M059J (cell line): ENCODE measurements at regions not wholly inside any gene's neighbourhood (a gene's known extent, or its start where the extent isn't known, plus 50 kb on each side); places are given as distances from the start of the nearest gene placed in this dataset.
"Not testable (repeated sequence)": the region's sequence is repeated elsewhere in the genome, so short reads cannot be mapped to it uniquely, and the experiment has no call there.

Source experiments
- DNase-seq: peaks from one replicate; pipeline ENCODE4 v3.0.0-alpha.2; 2012; ENCODE audit warnings: low read depth

DNA sequence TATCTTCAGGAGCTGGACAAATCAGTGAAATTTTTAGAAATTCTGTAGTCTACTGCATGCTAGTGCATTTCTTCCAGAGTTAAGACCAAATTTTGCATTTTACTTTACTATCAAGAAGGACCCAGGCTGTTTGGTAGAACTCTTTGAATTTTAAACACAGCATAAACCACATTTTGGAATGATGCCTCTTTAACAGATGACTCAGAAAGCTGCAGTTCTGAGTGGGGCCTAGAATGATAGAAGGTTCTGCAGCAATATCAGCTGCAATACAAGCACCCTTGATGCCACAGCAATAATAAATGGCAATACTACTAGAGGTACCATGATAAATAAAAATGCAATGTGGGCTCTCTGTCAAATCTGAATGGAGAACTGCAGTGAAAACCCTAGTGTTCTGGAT lies 198.7 kb downstream of the TMA16 start:
- DNase-seq: peak; percentile 74

DNA sequence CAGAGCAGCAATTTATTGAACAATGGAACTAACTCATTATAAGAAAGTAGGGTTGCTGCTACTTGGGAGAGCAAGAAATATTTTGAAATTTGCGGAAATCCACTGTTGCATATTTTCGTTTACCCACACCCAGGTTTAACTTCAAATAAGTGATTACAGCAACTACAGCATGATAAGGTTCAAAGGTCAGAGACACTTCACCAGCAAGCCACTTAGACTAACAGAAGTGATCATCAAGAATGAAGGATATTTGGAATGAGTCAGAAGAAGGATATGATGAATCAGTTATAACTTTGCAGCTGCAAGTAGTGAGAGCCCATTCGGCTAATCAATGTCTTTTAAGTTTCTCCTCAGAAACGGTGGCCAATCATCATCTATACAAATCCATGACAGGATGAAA lies 199.3 kb downstream of the TMA16 start:
- DNase-seq: peak; percentile 71

GRCh38 chr4:163694385-163694784 lies 199.9 kb downstream of the TMA16 start:
- peak; percentile 84 for DNase-seq

DNA sequence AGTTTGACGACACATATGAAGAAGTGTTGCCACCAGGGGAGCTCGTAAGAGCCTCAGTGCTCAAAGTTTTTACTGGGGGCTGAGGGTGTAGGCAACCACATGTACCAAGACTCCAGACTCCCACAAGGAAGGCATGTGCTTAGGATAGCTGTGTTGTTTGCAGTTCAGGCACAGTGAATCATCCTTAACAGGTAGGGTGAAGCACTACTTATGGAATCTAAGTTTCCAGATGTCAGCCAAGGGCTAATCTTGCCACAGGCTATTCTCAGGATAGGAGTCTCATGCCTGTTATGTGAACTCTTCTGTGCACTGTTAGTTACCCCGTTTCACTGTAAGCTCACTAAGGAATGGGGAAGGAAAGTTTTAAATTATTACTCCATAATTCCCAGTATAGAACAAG lies 202.6 kb downstream of the TMA16 start:
- peak; percentile 84 for DNase-seq

- not testable (repeated sequence) for DNase-seq
Measured at GRCh38 chr4:163700383-163700782, 205.9 kb downstream of the TMA16 start.

- no peak for DNase-seq
Measured at GRCh38 chr4:163701916-163702315, 207.4 kb downstream of the TMA16 start.

DNA sequence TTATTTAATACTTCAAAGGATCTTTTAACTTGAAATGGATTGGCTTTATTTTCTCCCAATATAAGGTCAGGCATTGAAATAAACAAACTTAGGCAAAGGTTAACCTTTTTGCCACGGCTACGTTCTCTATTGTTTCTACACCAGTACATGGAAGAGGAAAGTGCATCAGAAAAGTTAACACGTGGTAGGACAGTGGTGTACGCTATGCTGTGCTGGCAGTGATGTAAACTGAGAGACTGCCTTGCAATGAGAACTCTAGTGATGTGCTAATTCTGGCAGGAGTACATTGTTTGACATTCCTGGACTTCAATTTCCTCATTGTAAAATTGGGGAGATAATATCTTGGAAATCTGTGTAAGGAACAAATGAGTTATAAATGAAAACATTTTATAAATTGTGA lies 208.2 kb downstream of the TMA16 start:
- DNase-seq: no peak

GRCh38 chr4:163703251-163703650 lies 208.8 kb downstream of the TMA16 start:
- no peak for DNase-seq

DNA sequence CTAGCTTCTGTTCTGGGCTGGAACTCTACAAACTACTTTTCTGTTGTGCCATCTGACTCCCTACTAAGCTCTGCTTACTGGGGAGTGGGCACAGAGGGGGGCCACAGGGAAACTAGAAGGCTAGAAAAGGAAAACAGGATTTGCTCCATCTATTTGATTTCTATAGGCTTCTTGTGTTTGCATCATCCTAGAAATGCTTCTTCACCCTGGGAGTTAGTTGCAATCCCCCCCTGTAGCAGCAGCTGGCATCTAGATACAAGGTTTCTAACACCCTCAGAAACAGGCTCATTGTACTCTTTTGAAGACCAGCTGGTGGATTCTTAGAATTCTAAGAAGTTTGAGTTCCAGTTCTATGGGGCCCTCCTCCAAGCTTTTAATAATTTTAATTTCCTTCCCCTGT lies 213.4 kb downstream of the TMA16 start:
- DNase-seq: no peak

DNA sequence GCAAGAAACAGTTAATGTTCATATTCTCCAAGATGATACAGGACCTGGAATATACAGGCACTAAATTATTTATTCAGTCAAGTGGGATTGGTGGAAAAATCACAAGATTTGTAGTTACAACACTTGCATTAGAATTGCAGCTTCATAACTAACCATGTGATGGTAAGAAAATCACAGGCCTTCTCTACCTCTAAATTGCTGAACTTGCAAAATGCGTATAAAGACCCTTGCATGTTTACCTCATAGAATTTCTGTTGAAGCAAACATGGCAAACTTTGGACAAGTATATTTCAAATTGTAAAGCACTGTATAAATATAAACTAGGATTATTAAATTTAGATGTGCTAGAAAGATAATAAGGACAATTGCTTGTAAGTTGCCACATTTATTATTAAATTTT lies 215.1 kb downstream of the TMA16 start:
- DNase-seq: no peak

DNA sequence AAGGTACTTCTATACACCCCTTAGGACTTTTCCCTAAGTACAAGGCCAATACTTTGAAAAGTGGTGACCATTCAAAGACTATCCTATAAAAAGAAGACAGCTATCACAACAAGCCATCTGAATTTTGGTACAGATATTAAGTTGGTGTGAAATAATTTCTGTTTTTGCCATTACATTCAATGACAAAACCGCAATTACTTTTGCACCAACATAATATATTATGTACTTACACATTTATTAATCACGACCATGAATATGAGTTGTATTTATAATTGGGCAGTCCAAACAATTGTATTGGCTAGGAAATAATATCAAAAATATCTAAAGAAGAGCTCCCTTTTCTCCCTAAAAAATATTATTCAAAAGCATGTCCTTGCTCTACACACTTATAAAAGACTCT lies 215.7 kb downstream of the TMA16 start:
- DNase-seq: no peak

DNA sequence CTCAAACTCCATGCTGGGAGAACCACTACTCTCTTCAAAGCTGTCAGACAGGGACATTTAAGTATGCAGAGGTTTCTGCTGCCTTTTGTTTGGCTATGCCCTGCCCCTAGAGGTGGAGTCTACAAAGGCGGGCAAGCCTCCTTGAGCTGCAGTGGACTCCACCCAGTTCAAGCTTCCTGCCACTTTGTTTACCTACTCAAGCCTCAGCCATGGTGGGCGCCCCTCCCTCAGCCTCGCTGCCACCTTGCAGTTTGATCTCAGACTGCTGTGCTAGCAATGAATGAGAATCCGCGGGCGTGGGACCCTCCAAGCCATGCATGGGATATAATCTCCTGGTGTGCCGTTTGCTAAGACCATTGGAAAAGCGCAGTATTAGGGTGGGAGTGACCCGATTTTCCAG lies 230.0 kb downstream of the TMA16 start:
- not testable (repeated sequence) for DNase-seq

GRCh38 chr4:163726641-163727040 lies 232.2 kb downstream of the TMA16 start:
- no peak for DNase-seq

- no peak for DNase-seq
Measured at GRCh38 chr4:163731071-163731470, 236.6 kb downstream of the TMA16 start.

DNA sequence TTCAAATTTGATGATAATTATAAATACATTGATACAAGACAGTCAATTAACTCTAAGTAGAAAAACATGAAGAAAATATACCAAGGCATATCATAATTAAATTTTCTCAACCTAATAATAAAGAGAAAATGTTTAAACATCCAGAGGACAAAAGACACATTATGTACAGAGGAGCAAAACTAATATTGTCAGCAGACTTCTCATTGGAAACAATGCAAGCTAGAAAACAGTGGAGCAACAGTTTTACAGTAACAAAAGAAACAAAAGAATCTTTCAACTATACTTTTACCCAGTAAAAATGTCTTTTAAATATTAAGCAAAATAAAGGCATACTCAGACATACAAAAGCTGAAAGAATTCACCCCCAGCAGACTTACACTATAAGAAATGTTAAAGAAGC lies 238.0 kb downstream of the TMA16 start:
- no peak for DNase-seq

GRCh38 chr4:163736876-163737275 lies 242.4 kb downstream of the TMA16 start:
- DNase-seq: no peak

DNA sequence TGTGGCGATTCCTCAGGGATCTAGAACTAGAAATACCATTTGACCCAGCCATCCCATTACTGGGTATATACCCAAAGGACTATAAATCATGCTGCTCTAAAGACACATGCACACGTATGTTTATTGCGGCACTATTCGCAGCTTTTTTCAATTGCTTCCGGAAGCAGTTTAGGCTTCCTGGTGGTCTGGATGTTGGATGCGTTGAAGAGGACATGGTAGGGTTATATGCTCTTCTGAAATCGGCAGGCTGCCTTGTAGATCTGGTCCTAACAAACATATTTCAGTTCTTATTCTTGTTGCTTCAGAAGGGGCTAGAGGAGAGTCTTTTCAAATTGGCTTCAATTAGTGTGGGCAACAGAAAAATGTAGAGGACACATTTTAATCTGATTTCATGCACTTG lies 243.4 kb downstream of the TMA16 start:
- not testable (repeated sequence) for DNase-seq

GRCh38 chr4:163738521-163738920 lies 244.0 kb downstream of the TMA16 start:
- no peak for DNase-seq

- DNase-seq: no peak
Measured at GRCh38 chr4:163744861-163745260, 250.4 kb downstream of the TMA16 start.

- no peak for DNase-seq
Measured at GRCh38 chr4:163747293-163747692, 252.8 kb downstream of the TMA16 start.

DNA sequence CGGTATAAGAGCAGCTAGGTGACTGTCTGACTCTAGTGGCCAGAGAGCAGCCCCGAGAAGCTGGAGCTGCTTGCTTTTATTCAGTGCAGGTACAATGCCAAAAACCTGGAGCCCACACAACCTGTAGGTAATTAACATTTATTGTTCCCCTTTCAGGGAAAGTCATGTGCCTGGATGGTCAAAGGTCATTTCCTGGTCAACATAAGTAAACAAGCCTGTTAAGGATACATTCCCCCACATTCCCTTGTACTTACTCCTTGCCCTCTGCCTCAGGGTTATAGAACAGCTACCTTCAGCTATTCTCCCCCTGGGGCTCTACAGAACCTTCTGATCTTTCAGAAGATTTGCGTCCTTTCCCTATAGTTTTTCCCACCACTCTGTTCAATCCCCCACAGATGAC lies 253.4 kb downstream of the TMA16 start:
- peak; percentile 24 for DNase-seq

DNA sequence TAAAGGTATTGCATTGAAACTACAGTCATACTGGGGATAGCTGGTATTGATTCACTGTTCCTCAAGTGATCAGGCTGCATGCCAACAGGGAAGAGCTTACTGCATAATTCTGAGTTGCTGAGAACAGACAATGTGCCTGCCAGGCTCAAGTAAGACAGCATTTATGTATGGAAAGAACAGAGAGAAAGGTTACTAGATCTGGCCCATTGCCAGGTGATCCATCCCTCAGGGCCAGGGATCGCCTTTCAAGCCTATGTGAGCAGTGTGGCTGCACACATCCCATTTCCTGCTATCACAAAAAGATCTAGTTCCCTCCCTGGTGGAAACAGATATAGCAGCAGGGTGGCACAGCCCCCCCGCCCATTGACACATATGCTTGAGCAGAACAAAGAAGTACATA lies 254.0 kb downstream of the TMA16 start:
- DNase-seq: peak; percentile 55

GRCh38 chr4:163755013-163755412 lies 260.5 kb downstream of the TMA16 start:
- peak; percentile 31 for DNase-seq

DNA sequence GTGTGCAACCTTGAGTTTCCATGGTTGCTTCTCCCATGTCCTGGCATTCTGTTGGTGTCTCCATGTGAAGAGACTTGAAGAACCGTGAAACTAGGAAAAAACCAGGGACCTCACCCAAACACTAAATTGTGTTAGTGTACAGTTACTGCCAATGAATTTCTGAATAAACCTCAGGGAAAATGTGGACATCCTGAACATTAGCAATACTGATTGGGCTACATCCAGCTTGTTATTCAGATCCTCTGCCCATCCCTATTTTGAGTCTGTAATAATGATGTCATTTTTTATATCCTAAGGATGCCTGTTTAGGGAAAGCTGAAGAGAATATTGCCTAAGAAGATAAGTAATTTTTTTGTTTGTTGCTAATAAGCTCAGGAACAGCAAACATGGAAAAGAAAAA lies 262.7 kb downstream of the TMA16 start:
- DNase-seq: no peak

DNA sequence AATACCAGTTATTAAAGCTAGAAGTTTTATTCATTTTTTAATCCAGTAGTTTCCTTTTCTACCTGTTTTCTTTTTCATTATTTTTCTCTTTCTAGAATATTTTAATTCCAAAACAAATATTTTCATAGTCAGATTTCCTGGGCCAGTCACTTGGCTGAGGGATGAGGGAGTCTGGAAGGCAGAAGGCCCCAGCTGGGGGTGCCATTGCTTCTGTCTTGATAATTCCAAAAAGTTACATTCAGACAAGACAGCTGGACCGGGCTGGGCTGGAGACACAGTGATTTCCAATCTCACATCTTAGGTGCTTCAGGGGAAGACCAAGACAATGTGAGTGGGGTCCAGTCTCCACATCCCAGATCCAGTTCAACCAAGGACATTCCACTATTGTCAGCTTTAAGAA lies 263.5 kb downstream of the TMA16 start:
- DNase-seq: no peak
